HG03097 (cell line): ENCODE measurements at regions not wholly inside any gene's neighbourhood (a gene's known extent, or its start where the extent isn't known, plus 50 kb on each side); places are given as distances from the start of the nearest gene placed in this dataset.

Experiments
- ATAC-seq: cut with Tn5 transposase; IDR thresholded peaks from one replicate; pipeline ENCODE4 v1.9.1; 2021; ENCODE audit not compliant: unreplicated experiment, low FRiP score

- no peak for ATAC-seq
Observed at GRCh38 chr14:61891810-61892209, 129.6 kb downstream of the SNAPC1 start.

GRCh38 chr14:61893371-61893940 lies 131.2 kb downstream of the SNAPC1 start:
- no peak for ATAC-seq

DNA sequence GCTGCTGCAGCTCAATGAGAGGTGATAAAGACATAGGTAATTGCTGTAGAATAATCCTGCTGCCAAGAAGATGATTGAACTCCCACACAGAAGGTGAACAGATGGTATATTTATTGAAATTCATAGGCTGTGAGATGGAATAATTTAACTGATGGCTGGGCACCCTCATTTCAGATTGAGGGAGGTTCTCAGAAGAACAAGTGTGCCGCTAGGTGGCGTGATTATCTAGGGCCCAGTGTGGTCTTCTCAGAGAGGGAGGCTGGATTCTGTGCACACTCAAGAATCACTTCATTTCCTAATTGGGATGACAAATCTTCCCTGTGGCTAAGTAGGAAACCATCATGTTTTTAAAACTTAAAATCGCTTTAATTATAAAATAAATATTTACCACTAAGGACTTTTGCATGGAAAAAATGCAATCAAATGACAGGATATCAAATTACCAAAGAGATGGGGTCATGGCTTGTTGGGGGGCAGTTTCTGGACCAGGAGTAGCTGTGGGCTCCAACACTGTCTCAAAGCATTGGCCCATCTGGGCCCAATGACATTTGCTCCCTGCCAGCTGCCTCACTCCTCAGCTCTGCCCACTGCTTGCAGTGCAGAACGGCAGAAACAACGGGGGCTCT lies 132.3 kb downstream of the SNAPC1 start:
- ATAC-seq = no peak

- no peak for ATAC-seq
Observed at GRCh38 chr14:61897300-61897699, 135.1 kb downstream of the SNAPC1 start.

DNA sequence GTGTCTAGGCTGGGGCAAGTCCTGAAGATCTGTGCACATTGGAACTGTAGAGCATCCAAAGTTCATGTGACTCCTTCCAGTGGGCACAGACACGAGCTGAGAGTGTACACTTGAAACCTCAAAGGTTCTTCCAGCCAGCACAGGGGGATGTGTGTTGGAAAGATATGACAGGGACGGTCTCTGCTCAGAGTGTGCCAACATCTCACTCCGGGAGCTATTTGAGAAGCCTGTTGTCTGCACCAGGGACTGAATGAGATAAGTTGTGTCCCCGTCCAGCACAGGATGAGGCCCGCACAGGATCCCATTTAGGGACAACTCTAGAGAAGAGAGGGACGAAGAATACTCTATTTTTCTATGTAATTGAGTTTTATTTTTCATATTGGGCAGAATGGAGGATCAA lies 136.3 kb downstream of the SNAPC1 start:
- ATAC-seq = no peak

DNA sequence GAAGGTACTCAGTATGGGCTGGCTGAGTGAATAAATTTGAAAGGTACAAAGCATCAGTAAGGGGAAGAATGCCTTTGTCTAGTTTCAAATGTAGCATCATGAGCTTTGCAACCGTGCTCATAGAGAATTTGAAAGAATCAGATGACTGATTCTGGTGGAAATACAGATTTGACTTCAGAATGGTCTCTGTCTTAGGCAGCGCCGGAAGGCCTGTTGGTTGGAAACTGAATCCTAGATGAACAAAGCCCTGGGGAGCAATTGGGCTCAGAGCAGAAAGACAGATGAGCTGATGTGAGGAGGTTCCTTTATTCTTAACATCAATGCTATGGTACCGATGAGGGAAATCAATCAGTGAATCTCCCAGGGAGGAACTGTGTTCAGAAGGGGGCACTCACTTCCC lies 137.3 kb downstream of the SNAPC1 start:
- ATAC-seq = no peak

- no peak for ATAC-seq
Observed at GRCh38 chr14:61904946-61905345, 142.7 kb downstream of the SNAPC1 start.

DNA sequence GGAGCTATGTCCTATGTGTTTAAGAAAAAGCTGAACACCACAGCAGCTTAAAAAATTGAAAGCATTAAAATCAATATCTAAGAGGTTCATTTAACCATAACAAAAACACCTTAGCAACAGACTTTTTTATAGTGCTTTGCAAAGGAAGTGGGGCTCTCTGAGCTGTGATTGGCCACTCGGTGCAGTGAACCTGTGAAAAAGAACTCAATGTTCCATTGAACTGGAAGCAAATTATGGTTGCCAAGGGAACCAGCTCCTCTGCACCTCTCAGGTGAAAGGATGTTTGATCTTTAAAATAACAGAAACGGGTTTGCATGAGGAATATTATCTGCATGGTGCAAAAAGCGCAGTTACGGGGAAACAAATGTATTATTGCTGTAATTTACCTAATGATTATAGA lies 149.4 kb downstream of the SNAPC1 start:
- no peak for ATAC-seq

- ATAC-seq = no peak
Observed at GRCh38 chr14:61918998-61919397, 156.8 kb downstream of the SNAPC1 start.

- ATAC-seq = no peak
Observed at GRCh38 chr14:61923348-61923747, 161.1 kb downstream of the SNAPC1 start.

DNA sequence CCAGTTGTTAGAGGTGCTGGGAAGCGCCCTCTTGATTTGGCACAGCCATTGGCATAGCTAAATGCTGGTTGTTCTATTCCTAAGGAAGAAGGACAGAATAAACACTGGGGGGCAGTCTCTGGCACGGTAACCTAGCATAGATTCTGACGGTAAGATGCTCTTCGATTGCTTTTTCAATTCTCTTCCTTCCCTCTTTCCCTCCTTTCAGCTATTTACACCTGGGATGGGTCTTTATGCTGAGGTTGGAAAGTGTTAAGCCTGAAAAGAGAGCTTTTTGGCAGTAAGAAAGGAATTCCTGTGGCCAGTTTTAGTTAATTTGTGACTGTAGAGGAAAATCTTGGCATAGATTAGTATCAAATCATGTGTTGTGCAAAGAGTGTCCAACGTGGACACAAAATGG lies 162.8 kb downstream of the SNAPC1 start:
- ATAC-seq = no peak

GRCh38 chr14:61925732-61926435 lies 163.7 kb downstream of the SNAPC1 start:
- ATAC-seq = no peak

GRCh38 chr14:61927060-61927459 lies 164.8 kb downstream of the SNAPC1 start:
- no peak for ATAC-seq

GRCh38 chr14:61927520-61927919 lies 165.3 kb downstream of the SNAPC1 start:
- ATAC-seq = no peak

- ATAC-seq = no peak
Observed at GRCh38 chr14:61928300-61928699, 166.1 kb downstream of the SNAPC1 start.

- no peak for ATAC-seq
Observed at GRCh38 chr14:61928701-61929100, 166.5 kb downstream of the SNAPC1 start.

DNA sequence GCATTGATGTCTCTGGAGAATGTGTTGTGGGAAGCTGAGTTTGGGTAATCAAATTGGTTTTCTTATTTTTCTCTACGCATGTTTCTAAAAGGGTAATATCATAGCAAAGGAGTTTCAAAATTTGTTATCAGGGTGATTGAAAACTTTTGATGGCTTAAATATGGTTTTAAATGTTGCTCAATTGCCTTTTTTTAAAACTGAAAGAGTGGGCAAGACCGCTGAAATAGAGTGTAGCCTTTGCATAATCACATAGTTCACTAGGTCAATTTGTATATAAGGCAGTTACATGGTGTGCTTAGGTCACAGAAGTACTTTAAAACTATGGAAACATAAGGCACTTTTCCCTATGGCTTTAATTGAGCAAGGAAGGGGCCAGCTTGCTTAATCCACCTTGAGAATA lies 167.4 kb downstream of the SNAPC1 start:
- ATAC-seq = no peak

GRCh38 chr14:61930101-61930857 lies 168.1 kb downstream of the SNAPC1 start:
- ATAC-seq = no peak

GRCh38 chr14:61932974-61933373 lies 170.8 kb downstream of the SNAPC1 start:
- no peak for ATAC-seq

GRCh38 chr14:61934385-61934784 lies 172.2 kb downstream of the SNAPC1 start:
- ATAC-seq = no peak

GRCh38 chr14:61939776-61940175 lies 177.6 kb downstream of the SNAPC1 start:
- ATAC-seq = no peak
